Fibroblast of peridontal ligament (primary cell): ENCODE measurements at regions not wholly inside any gene's neighbourhood (a gene's known extent, or its start where the extent isn't known, plus 50 kb on each side); places are given as distances from the start of the nearest gene placed in this dataset.
"Not testable (repeated sequence)": the region's sequence is repeated elsewhere in the genome, so short reads cannot be mapped to it uniquely, and the experiment has no call there.

Experiments
- DNase-seq: peaks from one replicate; pipeline ENCODE4 v3.0.0-alpha.2; 2010; ENCODE audit errors: extremely low read depth

DNA sequence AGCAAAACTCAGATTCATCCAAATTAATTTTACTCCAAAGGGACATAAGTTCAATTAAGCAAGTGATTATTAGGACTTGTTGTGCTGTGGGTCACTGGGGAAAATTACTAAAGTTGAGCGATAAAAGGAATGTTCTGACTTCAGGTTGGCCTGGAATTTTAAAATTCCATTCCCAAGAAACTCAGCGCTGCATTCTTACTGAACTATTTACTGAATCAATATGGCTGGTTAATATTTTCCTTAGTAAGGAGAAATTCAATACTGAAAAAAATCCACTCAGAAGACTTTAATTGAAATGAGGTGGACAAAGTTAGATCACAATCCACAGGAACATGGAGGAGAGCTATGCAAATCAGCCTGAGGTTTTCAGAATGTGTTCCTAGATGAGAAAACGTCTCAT, 578.9 kb upstream of the NR5A2 start:
- DNase-seq, result no peak

- DNase-seq, result no peak
These were observed 578.3 kb upstream of the NR5A2 start for GRCh38 chr1:199449221-199449620.

DNA sequence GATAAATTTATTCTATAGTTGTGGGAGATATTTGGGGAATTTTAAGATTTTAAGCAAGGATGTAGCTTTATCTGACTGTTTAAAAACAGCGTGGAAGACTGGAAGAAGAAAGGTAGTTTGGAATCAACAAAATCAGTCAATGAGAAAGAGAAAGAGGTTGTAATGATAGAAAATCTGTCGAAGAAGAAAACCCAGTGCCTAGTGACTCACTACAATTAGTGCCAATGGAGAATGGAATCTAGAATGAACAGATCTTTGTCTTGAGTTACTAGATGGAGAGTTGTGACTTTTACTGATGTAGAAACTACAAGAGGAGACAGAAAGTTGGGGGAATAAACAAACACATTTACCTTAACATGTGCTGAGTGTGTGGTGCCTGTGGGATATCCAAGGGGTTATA, 577.8 kb upstream of the NR5A2 start:
- DNase-seq, result no peak

GRCh38 chr1:199452627-199453026, 574.9 kb upstream of the NR5A2 start:
- no peak for DNase-seq

DNA sequence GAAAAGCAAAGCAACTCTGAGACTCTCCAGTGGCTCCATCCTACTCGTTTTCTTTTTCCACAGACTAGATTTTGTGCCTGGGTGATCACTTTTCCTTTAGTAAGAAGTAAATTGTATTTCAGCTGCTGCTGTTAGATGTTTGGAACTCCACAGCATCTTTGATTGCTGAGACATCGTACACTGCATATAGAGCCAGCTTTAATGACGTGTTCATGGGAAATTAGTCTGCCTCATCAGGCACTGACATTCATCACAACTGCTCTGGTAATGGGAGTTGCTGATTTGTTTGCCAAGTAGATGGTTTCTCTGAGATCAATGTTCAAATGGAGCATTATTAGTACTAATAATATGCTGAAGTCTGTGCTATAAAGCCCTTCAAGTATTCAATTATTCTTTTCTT, 573.8 kb upstream of the NR5A2 start:
- peak; percentile 8 for DNase-seq

GRCh38 chr1:199460933-199461332, 566.6 kb upstream of the NR5A2 start:
- DNase-seq, result peak; percentile 3

- peak; percentile 68 for DNase-seq
These were observed 563.9 kb upstream of the NR5A2 start for GRCh38 chr1:199463521-199464127.

- DNase-seq, result no peak
These were observed 560.5 kb upstream of the NR5A2 start for GRCh38 chr1:199466961-199467360.

GRCh38 chr1:199472018-199472417, 555.5 kb upstream of the NR5A2 start:
- no peak for DNase-seq

- DNase-seq, result no peak
These were observed 554.5 kb upstream of the NR5A2 start for GRCh38 chr1:199472978-199473377.

- DNase-seq, result no peak
These were observed 552.8 kb upstream of the NR5A2 start for GRCh38 chr1:199474738-199475137.

GRCh38 chr1:199482426-199482825, 545.1 kb upstream of the NR5A2 start:
- no peak for DNase-seq

DNA sequence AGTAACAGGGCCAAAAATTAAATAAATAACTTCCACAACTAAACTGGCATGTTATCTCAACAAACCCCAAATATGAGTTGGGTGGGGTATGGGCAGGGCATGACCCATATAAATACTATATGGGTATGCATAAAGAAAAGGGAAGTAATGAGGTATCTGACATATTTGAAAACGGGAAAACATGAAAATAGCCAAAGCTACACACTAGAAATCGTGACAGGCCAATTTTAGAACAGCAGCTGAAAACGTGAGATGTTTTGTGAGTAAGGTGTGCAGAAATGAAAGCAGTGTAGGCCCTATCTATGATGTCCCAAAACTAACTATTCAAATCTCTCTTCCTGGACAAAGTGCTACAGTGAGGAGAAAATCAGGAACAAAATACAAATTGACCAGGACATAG, 537.9 kb upstream of the NR5A2 start:
- DNase-seq, result no peak

- DNase-seq, result peak; percentile 79
These were observed 536.6 kb upstream of the NR5A2 start for GRCh38 chr1:199490769-199491527.

DNA sequence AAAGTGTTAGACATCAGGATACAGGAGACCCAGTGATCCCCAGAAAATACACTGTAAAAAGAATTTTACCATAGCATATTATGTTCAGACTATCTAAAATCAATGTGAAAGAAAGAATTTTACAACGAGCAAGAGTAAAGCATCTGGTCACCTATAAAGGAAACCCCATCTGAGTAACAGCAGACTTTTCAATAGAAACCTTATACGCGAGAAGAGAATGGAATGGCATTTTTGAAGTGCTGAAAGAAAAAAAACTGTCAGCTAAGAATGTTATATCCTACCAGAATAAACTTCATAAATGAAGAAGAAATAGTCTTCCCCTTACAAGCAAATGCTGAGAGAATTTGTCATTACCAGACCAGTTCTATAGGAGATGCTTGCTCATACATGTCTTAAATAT, 532.1 kb upstream of the NR5A2 start:
- no peak for DNase-seq

DNA sequence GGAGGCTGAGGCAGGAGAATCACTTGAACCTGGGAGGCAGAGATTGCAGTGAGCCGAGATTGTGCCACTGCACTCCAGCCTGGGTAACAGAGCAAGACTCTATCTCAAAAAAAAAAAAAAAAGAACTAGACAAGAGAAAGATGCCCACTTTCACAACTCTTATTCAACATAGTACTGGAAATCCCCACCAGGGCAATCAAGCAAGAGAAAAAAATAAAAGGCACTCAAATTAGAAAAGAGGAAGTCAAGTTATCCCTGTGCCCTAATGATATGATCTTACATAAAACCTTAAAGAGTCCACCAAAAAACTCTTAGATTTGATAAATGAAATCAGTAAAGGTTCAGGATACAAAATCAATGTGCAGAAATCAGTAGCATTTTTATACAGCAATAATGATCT, 528.7 kb upstream of the NR5A2 start:
- DNase-seq, result not testable (repeated sequence)

- no peak for DNase-seq
These were observed 519.4 kb upstream of the NR5A2 start for GRCh38 chr1:199508072-199508471.

DNA sequence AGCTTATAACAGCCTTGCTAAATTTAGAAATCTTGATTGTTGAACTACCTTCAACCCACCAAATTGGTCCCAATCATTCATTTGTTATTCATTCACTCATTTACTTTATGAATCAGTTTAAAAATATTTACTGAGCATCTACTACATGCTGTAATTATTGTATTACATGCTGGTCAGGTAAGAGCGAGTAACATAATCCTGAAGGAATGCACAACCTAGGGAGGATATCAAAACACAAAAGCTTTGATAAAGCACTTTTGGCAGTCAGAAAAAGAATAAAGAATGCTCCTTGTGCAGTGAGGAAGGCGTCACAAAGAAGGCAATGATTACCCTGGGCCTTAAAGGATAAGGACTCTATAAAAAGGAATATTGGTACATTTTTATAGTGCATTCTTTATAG, 518.9 kb upstream of the NR5A2 start:
- no peak for DNase-seq

DNA sequence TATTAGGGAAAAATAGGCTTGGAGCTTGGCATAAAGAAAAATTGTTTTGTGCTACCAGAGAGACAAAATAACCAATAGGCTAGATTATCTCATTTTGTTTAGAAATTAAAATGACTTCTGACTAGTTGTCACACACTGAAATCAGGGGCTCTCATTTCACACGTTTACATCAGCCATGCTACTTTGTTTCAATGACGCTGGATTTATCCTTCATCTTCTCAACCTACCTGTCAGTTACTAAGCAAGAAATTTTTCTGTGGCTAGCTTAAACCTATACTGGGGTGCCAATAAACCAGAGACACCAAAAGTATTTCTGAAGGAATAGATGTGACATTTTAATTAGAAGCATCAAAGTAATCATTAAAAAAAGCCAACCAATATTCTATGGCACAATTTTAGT, 518.1 kb upstream of the NR5A2 start:
- DNase-seq, result no peak

- no peak for DNase-seq
These were observed 517.2 kb upstream of the NR5A2 start for GRCh38 chr1:199510314-199510713.

- no peak for DNase-seq
These were observed 515.3 kb upstream of the NR5A2 start for GRCh38 chr1:199512037-199512710.

DNA sequence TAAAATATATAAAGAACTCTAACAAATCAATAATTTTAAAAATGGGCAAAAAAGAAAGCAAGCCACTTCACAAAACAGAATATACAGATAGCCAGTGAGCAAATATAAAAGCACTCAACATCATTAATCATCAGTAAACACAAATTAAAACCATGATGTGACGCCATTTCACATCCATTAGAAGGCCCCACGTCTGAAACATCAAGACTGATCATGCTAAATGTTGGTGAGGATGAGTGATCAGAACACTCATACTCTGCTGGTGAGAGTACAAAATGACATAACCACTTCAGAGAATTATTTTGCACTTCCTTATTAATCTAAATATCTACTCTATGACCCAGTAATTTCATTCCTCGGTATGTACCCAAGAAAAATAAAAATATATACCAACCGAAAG, 512.2 kb upstream of the NR5A2 start:
- no peak for DNase-seq

GRCh38 chr1:199522338-199522737, 505.2 kb upstream of the NR5A2 start:
- DNase-seq, result no peak
